Stimulated activated CD4-positive, alpha-beta T cell treated with anti-CD3 and anti-CD28 coated beads, Interleukin-1b, Interleukin-23, amount 100 ng/mL, for 1 hour (primary cell): ENCODE measurements at regions not wholly inside any gene's neighbourhood (a gene's known extent, or its start where the extent isn't known, plus 50 kb on each side); places are given as distances from the start of the nearest gene placed in this dataset.
"Not testable (repeated sequence)": the region's sequence is repeated elsewhere in the genome, so short reads cannot be mapped to it uniquely, and the experiment has no call there.

ENCODE experiments used
- DNase-seq, 2 donors: peaks; one replicate each; pipeline ENCODE4 v3.0.0-alpha.2; 2020; ENCODE audit warnings: low read depth in 2 of 2

- DNase-seq = no peak
Measured at GRCh38 chr3:18236726-18237125, 188.4 kb downstream of the SATB1 start.

DNA sequence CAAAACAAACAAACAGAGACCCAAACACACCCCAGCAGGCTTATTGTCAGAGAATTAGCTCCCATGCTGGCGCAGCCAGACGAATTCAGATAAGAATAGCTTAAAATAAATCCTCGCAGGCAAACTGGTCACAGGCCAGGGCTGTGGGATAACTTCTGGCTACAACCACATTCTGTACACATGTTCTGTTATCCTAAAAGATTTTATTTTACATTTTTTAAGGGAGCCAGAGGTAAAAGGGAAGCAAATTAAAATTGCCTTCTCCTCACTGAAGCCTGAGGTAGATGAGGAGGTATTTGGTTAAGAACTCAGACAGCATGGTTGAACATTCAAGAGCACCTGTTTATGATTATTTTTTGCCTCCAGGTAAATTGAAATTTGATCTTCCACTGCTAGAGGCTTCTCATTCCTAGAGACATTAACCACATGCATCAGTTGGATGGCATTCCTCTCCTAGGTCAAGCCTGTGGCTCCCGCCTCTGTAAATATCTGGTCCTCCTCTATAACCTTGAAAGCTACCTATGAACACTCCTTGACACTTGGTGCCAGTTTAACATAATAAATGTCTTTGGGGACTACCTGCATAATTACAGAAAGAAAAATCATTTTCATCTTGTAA, 190.3 kb downstream of the SATB1 start:
- no peak for DNase-seq

GRCh38 chr3:18233987-18234716, 191.0 kb downstream of the SATB1 start:
- DNase-seq = no peak

GRCh38 chr3:18232317-18232716, 192.8 kb downstream of the SATB1 start:
- no peak for DNase-seq

DNA sequence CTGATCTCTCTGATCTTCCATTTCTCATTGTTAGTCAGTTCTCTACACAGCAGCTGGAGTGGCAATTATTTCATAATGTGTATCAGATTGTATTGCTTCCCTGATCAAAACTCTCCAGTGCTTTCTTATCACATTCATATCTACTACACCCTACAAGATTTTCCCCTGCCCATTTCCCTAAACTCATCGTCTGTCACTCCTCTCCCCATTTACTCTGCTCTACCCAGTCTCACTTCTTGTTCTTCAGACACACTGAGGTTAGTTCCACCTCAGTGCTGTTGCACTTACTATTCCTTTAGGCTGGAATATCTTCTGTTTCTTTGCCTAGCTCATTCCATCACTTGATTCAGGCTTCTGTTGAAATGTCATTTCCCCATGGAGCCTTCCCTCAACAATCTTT, 197.1 kb downstream of the SATB1 start:
- no peak for DNase-seq

DNA sequence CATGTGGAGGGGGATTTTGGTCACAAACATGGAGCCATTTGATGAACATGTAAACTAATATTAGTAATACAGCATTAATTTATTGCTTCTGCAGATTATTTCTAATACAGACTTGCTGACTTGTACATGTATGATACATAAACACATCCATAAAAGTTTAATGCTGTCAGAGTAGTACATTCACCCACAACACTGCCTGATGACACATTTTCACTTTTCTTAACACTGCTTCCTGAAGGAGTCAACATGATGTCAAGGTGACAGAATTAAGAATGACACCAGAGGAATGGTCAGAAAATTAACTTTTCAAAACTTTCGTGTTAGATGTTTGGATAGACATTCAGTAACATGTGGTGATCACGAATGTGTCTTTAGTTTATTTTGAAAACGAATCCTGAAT, 199.4 kb downstream of the SATB1 start:
- DNase-seq = no peak

DNA sequence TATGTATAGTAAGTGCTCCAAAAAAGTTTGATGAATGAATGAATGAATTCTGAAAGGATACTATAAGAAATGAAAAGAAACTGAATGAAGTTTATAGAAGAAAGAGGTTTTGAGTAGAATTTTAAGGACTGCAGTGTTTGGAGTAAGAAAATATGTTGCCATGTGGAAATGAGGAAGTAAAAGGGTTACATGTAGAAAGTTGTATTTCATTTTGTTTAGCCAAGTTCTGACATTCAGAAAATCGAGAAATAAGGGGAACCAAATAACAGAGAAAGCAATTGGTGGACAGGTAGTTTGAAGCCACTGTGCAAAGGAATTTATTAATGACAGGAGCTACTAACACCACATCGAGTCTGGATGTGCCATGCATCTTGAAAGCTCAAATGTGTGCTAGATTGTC, 200.7 kb downstream of the SATB1 start:
- no peak for DNase-seq

DNA sequence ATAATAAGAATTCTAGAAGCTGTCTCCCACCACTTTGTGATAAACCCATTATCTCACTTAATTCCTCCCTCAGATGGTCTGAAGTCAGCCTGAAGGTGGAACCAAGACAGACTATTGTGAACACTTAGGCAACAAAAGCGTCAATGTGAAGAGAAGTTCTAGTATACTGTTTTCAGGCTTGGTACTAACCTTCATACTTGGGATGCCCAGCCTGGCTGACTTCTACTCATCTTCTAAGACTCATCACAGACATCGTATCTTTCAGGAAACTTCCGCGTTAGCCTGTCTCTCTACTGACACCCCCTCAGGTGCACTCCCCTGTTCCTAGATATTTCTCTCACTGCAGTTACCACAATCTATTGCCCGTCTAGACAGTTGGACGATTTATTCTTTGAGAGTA, 201.2 kb downstream of the SATB1 start:
- no peak for DNase-seq

DNA sequence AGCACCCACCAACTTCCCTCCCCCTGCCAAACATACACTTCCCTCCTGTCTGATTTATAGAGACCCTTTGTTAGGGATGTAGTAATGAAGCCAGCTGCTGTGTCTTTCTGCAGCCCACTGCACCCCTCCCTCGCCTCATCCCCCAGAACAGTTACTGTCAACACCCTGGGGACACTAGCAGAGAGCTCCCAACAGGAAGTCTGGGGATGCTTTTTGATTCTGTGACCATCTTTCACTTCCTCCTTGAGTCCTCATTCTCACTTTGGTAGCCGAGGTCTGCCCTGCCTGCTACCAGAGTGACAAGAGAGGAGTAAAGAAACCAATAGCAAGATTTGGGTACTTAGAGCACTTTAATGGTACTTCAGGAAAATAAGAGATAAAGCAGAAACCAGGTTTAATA, 201.6 kb downstream of the SATB1 start:
- no peak for DNase-seq

DNA sequence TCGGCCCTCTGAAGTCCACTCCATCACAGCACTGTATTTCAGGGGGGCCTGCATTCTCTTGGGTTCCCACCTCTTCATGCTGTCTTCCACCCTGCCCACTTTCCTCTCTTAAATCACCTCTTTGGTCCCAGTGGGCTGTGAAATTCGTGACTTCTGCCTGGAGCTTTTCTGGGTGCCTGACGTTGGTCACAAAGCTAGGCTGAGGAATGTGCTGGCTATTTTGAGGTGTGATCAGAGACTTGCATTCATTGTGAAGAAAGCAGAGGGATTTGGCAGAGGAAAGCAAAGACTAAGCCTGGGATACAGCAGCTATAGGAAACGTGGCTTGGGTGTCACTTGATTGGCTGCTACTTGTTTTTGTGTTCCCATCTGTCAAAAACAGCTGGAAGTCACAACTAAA, 202.5 kb downstream of the SATB1 start:
- no peak for DNase-seq

GRCh38 chr3:18217507-18218174, 207.5 kb downstream of the SATB1 start:
- DNase-seq = no peak

- no peak for DNase-seq
Measured at GRCh38 chr3:18216996-18217395, 208.1 kb downstream of the SATB1 start.

DNA sequence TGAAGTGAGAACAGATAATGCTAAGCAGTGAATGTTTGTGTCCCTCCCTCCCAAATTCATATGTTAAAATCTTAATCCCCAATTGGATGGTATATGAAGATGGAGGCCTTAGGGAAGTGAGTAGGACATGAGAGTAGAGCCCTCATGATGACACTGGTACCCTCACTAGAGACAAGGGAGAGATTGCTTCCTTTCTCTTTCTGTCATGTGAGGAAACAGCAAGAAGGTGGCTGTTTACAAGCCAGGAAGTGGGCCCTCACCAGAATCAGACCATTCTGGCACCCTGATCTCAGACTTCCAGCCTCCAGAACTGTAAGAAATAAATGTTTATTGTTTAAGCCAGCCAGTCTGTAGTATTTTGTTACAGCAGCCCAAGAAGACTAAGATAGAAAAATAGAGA, 209.5 kb downstream of the SATB1 start:
- DNase-seq = no peak

- DNase-seq = no peak
Measured at GRCh38 chr3:18211116-18211515, 214.0 kb downstream of the SATB1 start.

- DNase-seq = no peak
Measured at GRCh38 chr3:18208856-18209255, 216.3 kb downstream of the SATB1 start.

DNA sequence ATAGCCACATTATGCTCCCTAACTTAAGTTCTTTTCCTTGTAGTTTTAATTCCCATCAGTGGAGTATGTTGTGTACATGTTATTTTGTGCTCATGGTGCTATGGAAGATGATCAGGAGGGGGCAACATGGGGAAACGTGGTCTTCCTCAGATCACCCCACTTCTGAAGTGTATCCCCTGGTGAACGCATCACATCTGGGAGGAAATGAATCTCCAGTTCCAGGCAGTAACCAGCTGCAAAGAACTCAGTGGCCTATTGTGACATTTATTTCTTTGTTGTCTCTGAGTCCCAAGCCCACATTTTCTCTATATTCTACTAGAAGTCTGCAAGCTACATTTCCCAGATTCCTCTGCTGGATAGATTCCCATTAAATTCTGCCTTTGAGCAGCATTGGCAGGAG, 217.0 kb downstream of the SATB1 start:
- no peak for DNase-seq

DNA sequence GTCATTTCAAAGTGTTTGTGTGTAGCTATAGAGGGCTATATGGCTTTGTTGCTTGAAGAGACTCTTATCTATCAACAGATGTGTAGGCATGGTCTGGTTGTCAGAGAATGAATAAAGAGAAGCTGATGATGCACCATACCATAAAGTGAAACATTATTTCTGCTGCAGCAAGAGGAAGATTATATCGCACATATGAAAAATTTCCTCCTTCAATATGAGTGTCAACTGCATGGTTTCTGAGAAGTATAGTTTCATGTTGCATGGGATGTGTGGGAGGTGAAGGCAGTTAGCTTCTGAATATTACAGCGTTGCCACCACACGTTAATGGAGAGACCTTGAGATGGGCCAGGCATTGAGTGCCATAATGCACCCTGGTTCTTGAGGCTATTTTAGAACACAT, 217.9 kb downstream of the SATB1 start:
- DNase-seq = no peak

DNA sequence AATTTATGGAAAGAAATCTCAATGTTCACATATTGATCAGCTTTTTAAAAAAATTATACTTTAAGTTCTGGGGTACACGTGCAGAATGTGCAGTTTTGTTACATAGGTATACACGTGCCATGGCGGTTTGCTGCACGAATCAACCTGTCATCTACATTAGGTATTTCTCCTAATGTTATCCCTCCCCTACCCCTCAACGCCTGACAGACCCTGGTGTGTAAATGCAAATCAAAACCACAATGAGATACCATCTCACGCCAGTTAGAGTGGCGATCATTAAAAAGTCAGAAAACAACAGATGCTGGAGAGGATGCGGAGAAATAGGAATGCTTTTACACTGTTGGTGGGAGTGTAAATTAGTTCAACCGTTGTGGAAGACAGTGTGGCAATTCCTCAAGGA, 219.4 kb downstream of the SATB1 start:
- not testable (repeated sequence) for DNase-seq

GRCh38 chr3:18201315-18201714, 223.8 kb downstream of the SATB1 start:
- DNase-seq = no peak

- DNase-seq = no peak
Measured at GRCh38 chr3:18199757-18200156, 225.4 kb downstream of the SATB1 start.

DNA sequence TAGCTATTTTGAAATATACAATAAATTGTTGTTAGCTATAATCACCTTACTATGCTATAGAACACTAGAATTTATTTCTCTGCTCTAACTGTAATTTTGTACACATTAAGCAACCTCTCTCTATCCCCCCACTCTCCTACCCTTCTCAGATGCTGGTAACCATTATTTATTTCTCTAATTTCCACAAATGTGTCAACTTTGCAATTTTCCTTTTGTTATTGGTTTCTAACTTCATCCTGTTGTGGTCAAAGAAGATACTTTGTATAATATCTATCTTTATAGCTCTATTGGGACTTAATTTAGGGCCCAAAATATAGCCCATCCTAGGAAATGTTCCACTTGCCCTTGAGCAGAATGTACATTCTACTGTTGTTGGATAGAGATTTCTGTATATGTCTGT, 229.3 kb downstream of the SATB1 start:
- DNase-seq = no peak

DNA sequence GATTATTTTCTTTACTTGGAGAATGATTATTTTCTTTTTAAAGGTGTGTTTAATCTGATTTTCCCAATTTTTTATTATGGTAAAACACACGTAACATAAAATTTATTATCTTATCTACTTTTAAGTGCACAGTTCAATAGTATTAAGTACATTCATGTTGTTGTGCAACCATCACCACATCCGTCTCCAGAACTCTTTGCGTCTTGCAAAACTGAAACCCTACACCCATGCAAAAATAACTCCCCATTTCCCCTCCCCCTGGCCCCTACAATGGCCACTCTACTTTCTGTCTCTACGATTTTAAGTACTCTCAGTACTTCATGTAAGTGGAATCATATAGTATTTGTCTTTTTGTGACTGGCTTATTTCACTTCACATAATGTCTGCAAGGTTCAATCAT, 230.7 kb downstream of the SATB1 start:
- DNase-seq = no peak

DNA sequence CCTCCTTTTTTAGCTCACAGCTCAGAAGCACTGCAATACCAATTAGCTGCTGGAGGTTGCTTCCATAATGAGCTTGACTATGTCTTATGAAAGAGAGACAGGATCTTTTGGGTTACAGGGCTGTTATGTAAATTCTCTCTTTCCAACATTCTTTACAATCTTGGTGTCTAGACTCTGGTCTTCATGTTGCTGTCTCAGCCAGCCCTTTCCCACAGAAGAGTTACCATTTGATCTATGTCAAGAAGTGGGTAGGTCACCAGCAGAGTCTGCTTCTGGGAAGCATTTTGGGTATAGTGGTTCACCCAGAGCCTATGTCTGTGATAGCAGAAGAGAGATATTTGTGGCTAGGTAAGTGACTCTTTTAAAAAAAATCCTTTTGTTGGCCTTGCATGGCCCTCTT, 234.5 kb downstream of the SATB1 start:
- no peak for DNase-seq
